HG02938 (cell line): ENCODE measurements at regions not wholly inside any gene's neighbourhood (a gene's known extent, or its start where the extent isn't known, plus 50 kb on each side); places are given as distances from the start of the nearest gene placed in this dataset.
"Not testable (repeated sequence)": the region's sequence is repeated elsewhere in the genome, so short reads cannot be mapped to it uniquely, and the experiment has no call there.

Experiments
- ATAC-seq: cut with Tn5 transposase; IDR thresholded peaks from one replicate; pipeline ENCODE4 v1.9.1; 2021; ENCODE audit warnings: mild to moderate bottlenecking, moderate library complexity; ENCODE audit not compliant: unreplicated experiment

DNA sequence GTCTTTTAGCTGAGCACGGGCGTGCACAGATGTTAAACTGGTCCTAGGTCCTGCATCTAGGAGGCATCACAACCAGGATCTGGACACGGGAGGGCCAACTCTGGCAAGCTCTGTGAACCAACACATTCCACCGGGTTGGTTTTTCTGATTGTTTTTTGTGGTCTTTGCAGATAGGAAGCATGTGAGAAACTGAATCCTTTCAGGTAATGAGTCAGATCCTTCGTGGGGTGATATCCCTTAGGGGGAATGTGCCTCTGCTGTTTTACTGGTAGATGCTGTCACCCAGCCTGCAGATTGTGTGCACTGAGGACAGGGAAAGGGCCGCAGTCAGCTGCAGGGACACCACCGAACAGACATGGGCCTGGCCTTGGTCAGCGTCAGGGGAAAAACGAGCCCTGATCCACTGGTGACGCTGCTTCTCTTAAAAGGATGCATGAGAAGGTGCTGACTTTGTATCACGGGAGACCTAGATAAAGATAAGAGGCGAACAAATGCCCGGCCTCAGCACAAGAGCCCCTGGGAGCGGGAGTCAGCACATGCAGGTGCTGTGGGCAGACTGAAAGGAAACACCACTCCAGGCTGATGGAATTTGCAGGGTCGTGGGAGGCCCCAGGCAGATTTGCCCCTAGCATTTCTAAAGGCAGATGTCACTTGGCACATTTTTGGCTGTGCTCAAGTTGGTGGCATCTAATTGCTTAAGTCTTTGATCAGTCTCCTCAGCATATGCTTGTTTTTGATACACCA, 51.1 kb downstream of the DOP1B start:
- ATAC-seq = no peak

DNA sequence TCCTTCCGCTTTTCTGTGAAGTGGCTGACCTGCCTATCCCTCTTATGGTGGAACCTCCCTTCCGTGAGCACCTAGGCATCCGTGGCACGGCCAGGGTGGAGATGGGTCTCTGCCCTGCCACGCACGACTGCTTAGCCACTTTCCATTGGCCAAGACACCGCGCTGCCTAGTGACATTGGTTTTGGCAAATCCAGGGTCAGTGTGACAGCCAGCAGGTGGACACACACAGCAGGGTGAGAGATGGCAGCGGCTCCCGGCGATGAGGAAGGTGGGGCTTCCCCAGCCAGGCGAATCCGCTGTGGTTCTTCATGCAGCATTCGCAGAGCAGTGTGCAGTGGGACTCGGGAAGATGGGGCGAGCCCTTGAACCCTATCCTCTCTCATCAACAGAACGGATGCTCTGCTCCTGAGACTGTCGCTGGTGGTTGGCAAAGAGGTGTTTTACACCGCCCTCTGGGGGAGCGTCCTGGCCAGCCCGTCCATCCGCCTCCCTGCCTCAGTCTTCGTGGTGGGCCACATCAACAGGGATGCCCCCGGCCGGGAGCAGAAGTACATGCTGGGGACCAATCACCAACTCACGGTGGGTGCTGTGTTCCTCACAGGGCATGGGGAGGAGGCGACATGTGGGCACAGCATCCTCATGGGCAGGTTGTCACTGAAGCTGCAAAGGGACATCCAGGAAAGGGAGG, 51.8 kb downstream of the DOP1B start:
- ATAC-seq = no peak

- no peak for ATAC-seq
These were observed 53.1 kb downstream of the DOP1B start for GRCh38 chr21:36209626-36210171.

GRCh38 chr21:36210779-36211659, 54.4 kb downstream of the DOP1B start:
- no peak for ATAC-seq

GRCh38 chr21:36211660-36212512, 55.3 kb downstream of the DOP1B start:
- no peak for ATAC-seq

GRCh38 chr21:36212513-36212780, 55.8 kb downstream of the DOP1B start:
- ATAC-seq = no peak

DNA sequence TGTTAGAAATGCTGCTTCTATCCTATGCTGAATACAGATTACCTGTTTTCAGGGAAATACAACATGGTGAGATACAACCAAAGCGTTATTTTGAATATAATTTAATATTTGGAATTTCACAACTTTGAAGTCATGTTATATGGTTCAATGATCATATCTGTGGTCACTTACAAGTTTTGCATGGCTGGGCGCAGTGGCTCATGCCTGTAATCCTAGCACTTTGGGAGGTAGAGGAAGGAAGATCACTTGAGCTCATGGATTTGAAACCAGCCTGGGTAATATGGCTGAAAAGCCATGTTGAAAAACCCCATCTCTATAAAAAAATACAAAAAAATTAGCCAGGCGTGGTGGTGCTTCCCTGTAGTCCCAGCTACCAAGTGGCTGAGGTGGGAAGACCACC, 57.9 kb downstream of the DOP1B start:
- no peak for ATAC-seq

GRCh38 chr21:36217743-36218142, 61.1 kb downstream of the DOP1B start:
- ATAC-seq = no peak

DNA sequence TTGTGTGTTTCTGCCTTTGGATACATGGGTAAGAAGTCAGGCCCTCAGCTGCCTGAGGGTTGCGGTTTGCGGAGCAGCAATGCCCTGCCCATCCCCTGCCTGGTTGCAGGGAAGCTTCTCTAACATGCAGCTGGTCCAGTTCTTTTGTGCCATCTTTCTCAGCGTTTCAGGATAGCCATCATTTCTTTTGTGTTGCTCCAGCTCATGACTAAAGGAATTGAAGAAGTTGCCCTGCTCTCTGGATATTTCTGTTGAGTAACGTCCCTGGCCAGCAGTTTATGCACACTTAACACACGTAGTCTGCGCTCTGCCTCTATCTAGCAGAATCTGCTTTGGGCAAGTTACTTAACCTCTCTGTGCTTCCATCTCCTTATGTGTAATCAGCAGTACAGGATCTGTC, 62.1 kb downstream of the DOP1B start:
- no peak for ATAC-seq

DNA sequence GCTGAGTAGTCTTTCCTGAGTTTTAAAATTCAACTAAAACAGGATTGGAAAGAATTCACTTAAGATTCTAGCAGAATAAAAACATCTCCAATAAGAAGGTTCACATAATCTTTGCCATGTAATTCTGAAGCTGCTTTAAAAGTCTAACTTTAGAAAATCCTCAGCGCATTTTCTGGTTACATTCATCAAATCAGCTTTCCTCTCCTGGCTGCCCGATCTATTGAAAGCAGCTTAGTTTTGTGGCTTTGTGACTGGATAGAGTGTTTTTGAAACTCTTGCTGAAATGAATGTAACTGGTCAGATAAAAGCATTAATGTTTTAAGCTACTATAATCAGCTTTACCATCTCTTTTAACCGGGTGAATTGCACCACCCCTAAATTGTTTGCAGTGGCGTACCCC, 66.8 kb downstream of the DOP1B start:
- ATAC-seq = no peak

GRCh38 chr21:36229181-36229580, 72.6 kb downstream of the DOP1B start:
- ATAC-seq = no peak

- not testable (repeated sequence) for ATAC-seq
These were observed 74.8 kb downstream of the DOP1B start for GRCh38 chr21:36231444-36231843.

DNA sequence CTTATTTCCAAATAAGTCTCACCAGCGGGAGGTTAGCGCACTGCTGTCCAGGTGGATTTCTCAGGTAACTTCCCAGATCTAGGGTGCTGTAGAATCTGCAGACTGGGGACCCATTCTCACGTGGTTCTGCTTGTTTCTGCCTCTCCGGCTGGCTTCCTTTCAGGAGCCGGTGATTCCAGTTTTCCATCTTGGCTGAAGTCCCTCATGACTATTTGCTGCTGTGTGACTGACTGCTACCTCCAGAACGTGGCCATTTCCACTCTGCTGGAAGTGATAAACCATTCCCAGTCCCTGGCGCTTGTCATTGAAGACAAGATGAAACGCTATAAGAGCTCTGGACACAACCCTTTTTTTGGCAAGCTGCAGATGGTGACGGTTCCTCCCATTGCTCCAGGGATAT, 76.0 kb downstream of the DOP1B start:
- ATAC-seq = no peak

- no peak for ATAC-seq
These were observed 78.5 kb downstream of the DOP1B start for GRCh38 chr21:36235058-36235582.

DNA sequence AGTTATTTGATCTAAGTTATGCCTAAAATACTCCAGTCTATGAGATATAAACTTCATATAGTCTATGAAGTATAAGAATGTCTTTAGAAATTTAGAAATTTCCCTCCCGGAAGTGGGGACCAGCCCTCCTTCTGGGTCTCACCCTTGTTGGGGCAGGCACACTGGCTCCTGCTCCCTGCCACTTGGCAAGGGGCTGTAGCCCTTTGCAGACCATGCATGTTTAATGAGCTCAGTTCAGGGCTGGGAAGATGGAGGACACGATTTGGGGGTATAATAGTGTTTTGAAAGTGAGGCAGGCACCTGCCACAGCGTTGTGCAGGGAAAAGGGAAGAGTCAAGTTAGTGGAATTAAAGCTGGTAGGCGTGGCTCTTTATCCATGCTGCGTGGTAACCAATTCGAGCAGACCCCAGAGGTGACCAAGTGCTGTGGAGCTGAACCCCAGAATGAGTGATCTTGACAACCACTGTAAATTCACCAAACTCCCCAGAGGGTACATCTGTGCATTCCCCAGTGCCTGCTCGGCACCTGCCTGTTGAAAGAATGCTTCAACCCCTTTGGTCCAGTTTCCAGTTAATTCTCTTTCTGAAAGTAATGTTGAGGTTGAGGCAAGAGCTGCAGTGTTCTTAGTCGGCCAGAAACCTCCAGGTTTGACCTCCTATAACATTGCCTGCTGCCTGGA, 79.6 kb downstream of the DOP1B start:
- ATAC-seq = no peak

DNA sequence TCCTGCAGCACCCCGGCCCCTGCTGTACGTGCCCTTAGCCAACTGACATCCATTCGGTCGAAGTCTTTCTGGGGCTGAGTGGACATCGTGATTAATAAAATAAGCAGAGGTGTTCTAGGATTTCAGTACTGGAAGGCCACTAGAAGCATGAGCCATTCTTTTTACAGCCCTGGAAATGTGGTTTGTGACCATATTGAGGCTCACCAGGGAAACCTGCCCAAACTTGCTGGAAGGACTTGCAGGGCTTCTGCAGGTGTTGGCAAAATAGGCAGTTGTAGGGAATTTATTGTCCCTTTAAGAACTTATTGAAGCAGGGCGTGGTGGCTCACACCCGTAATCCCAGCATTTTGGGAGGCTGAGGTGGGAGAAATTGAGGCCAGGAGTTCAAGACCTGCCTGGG, 80.8 kb downstream of the DOP1B start:
- ATAC-seq = no peak

- ATAC-seq = no peak
These were observed 80.4 kb upstream of the MORC3 start for GRCh38 chr21:36239585-36239984.

- ATAC-seq = no peak
These were observed 78.3 kb upstream of the MORC3 start for GRCh38 chr21:36241717-36242116.

DNA sequence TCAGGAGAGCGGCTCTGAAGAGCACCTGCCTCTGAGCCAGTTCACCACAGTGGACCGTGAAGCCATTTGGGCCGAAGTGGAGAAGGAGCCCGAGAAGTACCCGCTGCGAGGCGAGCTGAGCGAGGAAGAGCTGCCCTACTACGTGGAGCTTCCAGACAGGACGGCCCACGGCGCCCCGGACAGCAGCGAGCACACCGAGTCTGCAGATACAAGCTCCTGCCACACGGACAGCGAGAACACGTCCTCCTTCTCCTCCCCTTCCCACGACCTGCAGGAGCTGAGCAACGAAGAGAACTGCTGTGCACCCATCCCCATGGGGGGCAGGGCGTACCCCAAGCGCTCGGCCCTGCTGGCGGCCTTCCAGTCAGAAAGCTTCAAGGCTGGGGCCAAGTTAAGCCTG, 74.9 kb upstream of the MORC3 start:
- ATAC-seq = no peak

DNA sequence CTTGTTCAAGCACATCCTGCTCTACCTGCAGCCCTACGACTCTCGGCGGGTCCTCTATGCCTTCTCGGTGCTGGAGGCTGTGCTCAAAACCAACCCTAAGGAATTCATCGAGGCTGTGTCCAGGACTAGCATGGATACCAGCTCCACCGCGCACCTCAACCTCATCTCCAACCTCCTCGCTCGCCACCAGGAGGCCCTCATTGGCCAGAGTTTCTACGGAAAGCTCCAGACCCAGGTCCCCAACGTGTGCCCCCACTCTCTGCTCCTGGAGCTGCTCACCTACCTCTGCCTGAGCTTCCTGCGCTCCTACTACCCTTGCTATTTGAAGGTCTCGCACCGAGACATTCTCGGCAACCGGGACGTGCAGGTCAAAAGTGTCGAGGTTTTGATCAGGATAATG, 74.3 kb upstream of the MORC3 start:
- ATAC-seq = no peak
